ENCODE measurements at regions not wholly inside any gene's neighbourhood (a gene's known extent, or its start where the extent isn't known, plus 50 kb on each side); places are given as distances from the start of the nearest gene placed in this dataset.

- no peak for TF ChIP-seq ZNF138 (tag by site-specific recombination; IDR thresholded peaks at IDR 0.05; ENCODE audit: borderline replicate concordance)
- no peak for TF ChIP-seq CTCF (tag by site-specific recombination; IDR thresholded peaks at IDR 0.05)
- no peak for TF ChIP-seq ELK4 (IDR thresholded peaks at IDR 0.05; ENCODE audit: borderline replicate concordance, low read depth, low read length)
- TF ChIP-seq REST (tag by site-specific recombination; IDR thresholded peaks at IDR 0.05), result no peak
- no peak for TF ChIP-seq ZNF362 (tag by site-specific recombination; IDR thresholded peaks at IDR 0.05)
- no peak for TF ChIP-seq PATZ1 (tag by site-specific recombination; IDR thresholded peaks at IDR 0.05)
Measured at GRCh38 chr1:96538883-96539282, 182.7 kb upstream of the PTBP2 start.

All from HEK293 (cell line).